ENCODE measurements at regions not wholly inside any gene's neighbourhood (a gene's known extent, or its start where the extent isn't known, plus 50 kb on each side); places are given as distances from the start of the nearest gene placed in this dataset.

DNA sequence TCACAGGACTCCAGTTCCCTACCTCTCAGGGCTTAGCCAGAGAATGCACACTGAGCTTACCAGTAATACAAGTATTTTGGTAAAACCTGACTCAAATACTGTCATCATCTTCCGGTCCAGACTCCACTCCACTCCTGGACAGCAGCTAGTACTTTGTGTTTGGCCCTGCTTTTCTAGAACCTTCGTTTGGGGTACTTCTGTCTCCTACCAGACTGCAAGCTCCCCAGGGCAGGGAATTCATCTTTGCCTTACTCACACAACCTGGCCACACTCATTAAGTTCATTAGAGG lies 108.9 kb upstream of the CDC42EP3 start:
- TF ChIP-seq, protein P1, sequence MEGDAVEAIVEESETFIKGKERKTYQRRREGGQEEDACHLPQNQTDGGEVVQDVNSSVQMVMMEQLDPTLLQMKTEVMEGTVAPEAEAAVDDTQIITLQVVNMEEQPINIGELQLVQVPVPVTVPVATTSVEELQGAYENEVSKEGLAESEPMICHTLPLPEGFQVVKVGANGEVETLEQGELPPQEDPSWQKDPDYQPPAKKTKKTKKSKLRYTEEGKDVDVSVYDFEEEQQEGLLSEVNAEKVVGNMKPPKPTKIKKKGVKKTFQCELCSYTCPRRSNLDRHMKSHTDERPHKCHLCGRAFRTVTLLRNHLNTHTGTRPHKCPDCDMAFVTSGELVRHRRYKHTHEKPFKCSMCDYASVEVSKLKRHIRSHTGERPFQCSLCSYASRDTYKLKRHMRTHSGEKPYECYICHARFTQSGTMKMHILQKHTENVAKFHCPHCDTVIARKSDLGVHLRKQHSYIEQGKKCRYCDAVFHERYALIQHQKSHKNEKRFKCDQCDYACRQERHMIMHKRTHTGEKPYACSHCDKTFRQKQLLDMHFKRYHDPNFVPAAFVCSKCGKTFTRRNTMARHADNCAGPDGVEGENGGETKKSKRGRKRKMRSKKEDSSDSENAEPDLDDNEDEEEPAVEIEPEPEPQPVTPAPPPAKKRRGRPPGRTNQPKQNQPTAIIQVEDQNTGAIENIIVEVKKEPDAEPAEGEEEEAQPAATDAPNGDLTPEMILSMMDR (IDR thresholded peaks at IDR 0.05), result no peak
- TF ChIP-seq POLR2AphosphoS5 (IDR thresholded peaks at IDR 0.05; ENCODE audit: low read depth, low read length), result no peak
